ENCODE measurements at regions not wholly inside any gene's neighbourhood (a gene's known extent, or its start where the extent isn't known, plus 50 kb on each side); places are given as distances from the start of the nearest gene placed in this dataset.

- no peak for DNase-seq
Observed at GRCh38 chr11:109814824-109815223, 278.4 kb upstream of the ZC3H12C start.

- DNase-seq = no peak
Observed at GRCh38 chr11:109815500-109816150, 277.6 kb upstream of the ZC3H12C start.

- DNase-seq = no peak
Observed at GRCh38 chr11:109818290-109818689, 274.9 kb upstream of the ZC3H12C start.

- DNase-seq = no peak
Observed at GRCh38 chr11:109819410-109819809, 273.8 kb upstream of the ZC3H12C start.

- DNase-seq = no peak
Observed at GRCh38 chr11:109821511-109821910, 271.7 kb upstream of the ZC3H12C start.

- no peak for DNase-seq
Observed at GRCh38 chr11:109822436-109823102, 270.6 kb upstream of the ZC3H12C start.

- no peak for DNase-seq
Observed at GRCh38 chr11:109828387-109828786, 264.8 kb upstream of the ZC3H12C start.

- no peak for DNase-seq
Observed at GRCh38 chr11:109838026-109838425, 255.2 kb upstream of the ZC3H12C start.

GRCh38 chr11:109845437-109845836 is 247.8 kb upstream of the ZC3H12C start:
- DNase-seq = peak; percentile 74

- no peak for DNase-seq
Observed at GRCh38 chr11:109847621-109848020, 245.6 kb upstream of the ZC3H12C start.

- no peak for DNase-seq
Observed at GRCh38 chr11:109849051-109849450, 244.1 kb upstream of the ZC3H12C start.

- DNase-seq = no peak
Observed at GRCh38 chr11:109849946-109850345, 243.2 kb upstream of the ZC3H12C start.

- DNase-seq = no peak
Observed at GRCh38 chr11:109851780-109852390, 241.3 kb upstream of the ZC3H12C start.

GRCh38 chr11:109853156-109853776 is 239.9 kb upstream of the ZC3H12C start:
- no peak for DNase-seq

- no peak for DNase-seq
Observed at GRCh38 chr11:109854731-109855130, 238.5 kb upstream of the ZC3H12C start.

- DNase-seq = no peak
Observed at GRCh38 chr11:109856928-109857327, 236.3 kb upstream of the ZC3H12C start.

GRCh38 chr11:109857637-109858036 is 235.6 kb upstream of the ZC3H12C start:
- DNase-seq = no peak

GRCh38 chr11:109858152-109858551 is 235.0 kb upstream of the ZC3H12C start:
- no peak for DNase-seq

GRCh38 chr11:109859045-109859724 is 234.0 kb upstream of the ZC3H12C start:
- no peak for DNase-seq

- no peak for DNase-seq
Observed at GRCh38 chr11:109862835-109863234, 230.4 kb upstream of the ZC3H12C start.

- no peak for DNase-seq
Observed at GRCh38 chr11:109864151-109864661, 229.0 kb upstream of the ZC3H12C start.

GRCh38 chr11:109864834-109865547 is 228.2 kb upstream of the ZC3H12C start:
- DNase-seq = no peak

Data from right forelimb (tissue), 1 donor.